Panc1 (cell line): ENCODE measurements at regions not wholly inside any gene's neighbourhood (a gene's known extent, or its start where the extent isn't known, plus 50 kb on each side); places are given as distances from the start of the nearest gene placed in this dataset.

ENCODE experiments used
- ATAC-seq: fragments of 200-7000 bp; cut with Tn5 transposase; 2 replicates; pipeline ENCODE4 v1.9.1; 2020; ENCODE audit warnings: mild to moderate bottlenecking, moderate library complexity
- BruUV-seq: library from RNA; stranded (reverse); fragments of 400-500 nt; replicated peaks from 2 replicates; lab custom pipeline; 2021; lab: Mats Ljungman, UMichigan
- CTCF ChIA-PET: fragments of 300-600 bp; sonication (Branson Sonifier 250); formaldehyde crosslinking; loops from one replicate; lab custom pipeline; 2022; ENCODE audit warnings: antibody characterized with exemption; lab: Charles Lee
- POLR2A ChIA-PET: fragments of 300-600 bp; sonication (Branson Sonifier 250); formaldehyde crosslinking; loops from one replicate; lab custom pipeline; 2022; ENCODE audit warnings: antibody characterized with exemption; lab: Charles Lee
- DNase-seq: peaks from one replicate; pipeline ENCODE4 v3.0.0-alpha.2; 2010; ENCODE audit warnings: low read depth, low spot score
- H3K27ac ChIP-seq: 2 replicates; pipeline ENCODE4 v1.5.1; 2011; ENCODE audit warnings: mild to moderate bottlenecking, low read length, inconsistent platforms
- H3K27me3 ChIP-seq: fragments of 200-500 bp; sonication (Bioruptor generic); 2 replicates; pipeline ENCODE4 v1.6.0; 2014; ENCODE audit warnings: low read length, inconsistent platforms; ENCODE audit not compliant: control insufficient read depth, insufficient read depth
- H3K36me3 ChIP-seq: fragments of 200-500 bp; sonication (Bioruptor generic); 2 replicates; pipeline ENCODE4 v1.5.1; 2014; ENCODE audit warnings: inconsistent platforms, mild to moderate bottlenecking, low read length, moderate library complexity; ENCODE audit not compliant: control insufficient read depth, insufficient read depth
- H3K4me1 ChIP-seq: 2 replicates; pipeline ENCODE4 v1.5.1; 2011; ENCODE audit warnings: inconsistent platforms, mild to moderate bottlenecking, low read length, moderate library complexity; ENCODE audit not compliant: control insufficient read depth, insufficient read depth
- H3K4me3 ChIP-seq, 2 experiments: 2 replicates each; pipeline ENCODE4 v1.5.1; 2011 to 2012; ENCODE audit warnings: low read depth in 2 of 2, low read length in 2 of 2, mild to moderate bottlenecking in 2 of 2, inconsistent platforms in 1 of 2, moderate library complexity in 1 of 2
- H3K9me3 ChIP-seq: fragments of 200-500 bp; sonication (Bioruptor generic); 2 replicates; pipeline ENCODE4 v1.5.1; 2014; ENCODE audit warnings: low read depth, mild to moderate bottlenecking, inconsistent platforms, low read length, moderate library complexity; ENCODE audit not compliant: control insufficient read depth, insufficient read depth
- POLR2AphosphoS5 ChIP-seq: IDR thresholded peaks from 2 replicates; pipeline ENCODE4 v1.6.1; 2012; ENCODE audit warnings: mild to moderate bottlenecking, low read depth, low read length, moderate library complexity
- SIN3A ChIP-seq: IDR thresholded peaks from 2 replicates; pipeline ENCODE4 v1.6.1; 2012; ENCODE audit warnings: low read depth, mild to moderate bottlenecking, low read length, moderate library complexity, borderline replicate concordance; ENCODE audit not compliant: insufficient read depth
- TCF7L2 ChIP-seq: IDR thresholded peaks from 2 replicates; pipeline ENCODE4 v1.6.1; 2011; ENCODE audit warnings: mild to moderate bottlenecking, low read depth, low read length, inconsistent platforms
- in situ Hi-C: cut with HindIII; loops from 2 replicates; pipeline ENCODE4 v1.10.0; 2016; ENCODE audit warnings: low sequenced_read_pairs, low pct_unique_long_range_greater_than_20kb
- intact Hi-C: fragments of 100-400 bp; cut with micrococcal nuclease; formaldehyde crosslinking; loops from one replicate; pipeline ENCODE4 v1.10.0; 2022; ENCODE audit not compliant: unreplicated experiment
- TF ChIP-seq, protein P1 (sequence below), 2 experiments: IDR thresholded peaks; 2 replicates each; pipeline ENCODE4 v1.6.1; 2011 to 2012; ENCODE audit warnings: low read depth in 2 of 2, control low read depth in 1 of 2, low read length in 1 of 2, mild to moderate bottlenecking in 1 of 2, moderate library complexity in 1 of 2; ENCODE audit not compliant: insufficient read depth in 1 of 2
- TF ChIP-seq, protein P2 (sequence below): fragments of 450-650 bp; IDR thresholded peaks from 2 replicates; pipeline ENCODE4 v1.5.1; 2017; ENCODE audit warnings: mild to moderate bottlenecking

DNA sequence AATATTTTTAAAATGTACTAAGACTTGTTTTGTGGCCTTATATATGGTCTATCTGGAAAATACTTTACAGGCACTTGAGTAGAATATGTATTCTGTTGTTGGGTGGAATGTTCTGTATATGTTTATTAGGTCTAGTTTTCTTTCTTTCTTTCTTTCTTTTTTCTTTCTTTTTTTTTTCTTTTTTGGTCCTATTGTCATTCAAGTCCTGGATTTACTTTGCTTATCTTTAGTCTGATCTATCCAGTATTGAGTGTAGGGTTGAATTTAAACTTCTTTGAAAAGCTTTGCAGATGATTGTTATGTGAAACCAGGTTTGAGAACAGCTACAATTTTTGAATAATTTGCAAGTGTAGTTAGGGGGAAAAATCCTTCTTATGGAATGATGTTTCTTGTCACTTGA is 67.1 kb upstream of the GRIK2 start:
- no peaks in the 10 kb centered on the region for H3K4me1 ChIP-seq
- no peak overlapping the region for H3K4me3 ChIP-seq
- TF ChIP-seq TCF7L2 = no peak
- TF ChIP-seq, protein P1, sequence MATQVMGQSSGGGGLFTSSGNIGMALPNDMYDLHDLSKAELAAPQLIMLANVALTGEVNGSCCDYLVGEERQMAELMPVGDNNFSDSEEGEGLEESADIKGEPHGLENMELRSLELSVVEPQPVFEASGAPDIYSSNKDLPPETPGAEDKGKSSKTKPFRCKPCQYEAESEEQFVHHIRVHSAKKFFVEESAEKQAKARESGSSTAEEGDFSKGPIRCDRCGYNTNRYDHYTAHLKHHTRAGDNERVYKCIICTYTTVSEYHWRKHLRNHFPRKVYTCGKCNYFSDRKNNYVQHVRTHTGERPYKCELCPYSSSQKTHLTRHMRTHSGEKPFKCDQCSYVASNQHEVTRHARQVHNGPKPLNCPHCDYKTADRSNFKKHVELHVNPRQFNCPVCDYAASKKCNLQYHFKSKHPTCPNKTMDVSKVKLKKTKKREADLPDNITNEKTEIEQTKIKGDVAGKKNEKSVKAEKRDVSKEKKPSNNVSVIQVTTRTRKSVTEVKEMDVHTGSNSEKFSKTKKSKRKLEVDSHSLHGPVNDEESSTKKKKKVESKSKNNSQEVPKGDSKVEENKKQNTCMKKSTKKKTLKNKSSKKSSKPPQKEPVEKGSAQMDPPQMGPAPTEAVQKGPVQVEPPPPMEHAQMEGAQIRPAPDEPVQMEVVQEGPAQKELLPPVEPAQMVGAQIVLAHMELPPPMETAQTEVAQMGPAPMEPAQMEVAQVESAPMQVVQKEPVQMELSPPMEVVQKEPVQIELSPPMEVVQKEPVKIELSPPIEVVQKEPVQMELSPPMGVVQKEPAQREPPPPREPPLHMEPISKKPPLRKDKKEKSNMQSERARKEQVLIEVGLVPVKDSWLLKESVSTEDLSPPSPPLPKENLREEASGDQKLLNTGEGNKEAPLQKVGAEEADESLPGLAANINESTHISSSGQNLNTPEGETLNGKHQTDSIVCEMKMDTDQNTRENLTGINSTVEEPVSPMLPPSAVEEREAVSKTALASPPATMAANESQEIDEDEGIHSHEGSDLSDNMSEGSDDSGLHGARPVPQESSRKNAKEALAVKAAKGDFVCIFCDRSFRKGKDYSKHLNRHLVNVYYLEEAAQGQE (IDR thresholded peaks at IDR 0.05; ENCODE audit: insufficient read depth in 1 of 2, low read depth in 2 of 2, low read length in 1 of 2) = no peak
- TF ChIP-seq POLR2AphosphoS5 = no peak
- TF ChIP-seq SIN3A = no peak
- TF ChIP-seq, protein P2, sequence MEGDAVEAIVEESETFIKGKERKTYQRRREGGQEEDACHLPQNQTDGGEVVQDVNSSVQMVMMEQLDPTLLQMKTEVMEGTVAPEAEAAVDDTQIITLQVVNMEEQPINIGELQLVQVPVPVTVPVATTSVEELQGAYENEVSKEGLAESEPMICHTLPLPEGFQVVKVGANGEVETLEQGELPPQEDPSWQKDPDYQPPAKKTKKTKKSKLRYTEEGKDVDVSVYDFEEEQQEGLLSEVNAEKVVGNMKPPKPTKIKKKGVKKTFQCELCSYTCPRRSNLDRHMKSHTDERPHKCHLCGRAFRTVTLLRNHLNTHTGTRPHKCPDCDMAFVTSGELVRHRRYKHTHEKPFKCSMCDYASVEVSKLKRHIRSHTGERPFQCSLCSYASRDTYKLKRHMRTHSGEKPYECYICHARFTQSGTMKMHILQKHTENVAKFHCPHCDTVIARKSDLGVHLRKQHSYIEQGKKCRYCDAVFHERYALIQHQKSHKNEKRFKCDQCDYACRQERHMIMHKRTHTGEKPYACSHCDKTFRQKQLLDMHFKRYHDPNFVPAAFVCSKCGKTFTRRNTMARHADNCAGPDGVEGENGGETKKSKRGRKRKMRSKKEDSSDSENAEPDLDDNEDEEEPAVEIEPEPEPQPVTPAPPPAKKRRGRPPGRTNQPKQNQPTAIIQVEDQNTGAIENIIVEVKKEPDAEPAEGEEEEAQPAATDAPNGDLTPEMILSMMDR = no peak
- BruUV-seq = no TSS peak
- no peaks in the 10 kb centered on the region for H3K36me3 ChIP-seq
- intact Hi-C loops (no loop called here), in situ Hi-C loops (no loop called here)
- ChIA-PET CTCF (no interaction called here), POLR2A (no interaction called here)
- DNase-seq = no peak
- H3K27ac ChIP-seq = no peak overlapping the region
- H3K27me3 ChIP-seq = no peaks in the 10 kb centered on the region
- H3K9me3 ChIP-seq = no peaks in the 10 kb centered on the region
- ATAC-seq = no peak

DNA sequence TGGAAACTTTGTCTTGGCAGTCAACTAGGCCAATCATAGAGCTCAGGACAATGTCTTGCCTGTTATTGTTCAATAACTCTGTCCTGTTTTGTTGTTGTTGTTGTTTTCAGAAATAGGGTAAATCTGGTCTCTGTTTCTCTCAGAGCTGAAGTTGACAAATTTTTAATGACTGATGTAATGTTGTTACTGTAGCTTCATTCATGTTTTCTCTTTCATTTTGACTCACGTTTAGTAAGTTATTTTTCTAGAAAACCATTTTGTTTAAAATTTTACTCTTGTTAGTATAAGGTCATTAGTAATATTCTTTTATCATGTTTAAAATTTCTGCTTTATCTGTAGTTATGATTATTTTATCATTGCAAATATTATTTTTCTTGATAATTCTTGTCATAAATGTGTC is 51.6 kb upstream of the GRIK2 start:
- TF ChIP-seq SIN3A (no peak), POLR2AphosphoS5 (no peak), TCF7L2 (no peak)
- TF ChIP-seq, protein P2 = no peak
- TF ChIP-seq, protein P1 (IDR thresholded peaks at IDR 0.05; ENCODE audit: insufficient read depth in 1 of 2, low read depth in 2 of 2, low read length in 1 of 2) = no peak
- intact Hi-C loops (no loop called here), in situ Hi-C loops (no loop called here)
- Histone ChIP-seq H3K4me3 (no peak overlapping the region), H3K4me1 (no peaks in the 10 kb centered on the region), H3K9me3 (no peaks in the 10 kb centered on the region), H3K27me3 (no peaks in the 10 kb centered on the region), H3K27ac (no peak overlapping the region), H3K36me3 (no peaks in the 10 kb centered on the region)
- ChIA-PET CTCF (no interaction called here), POLR2A (no interaction called here)
- DNase-seq = no peak
- ATAC-seq = no peak
- no TSS peak for BruUV-seq
